Skeletal muscle satellite cell (primary cell): ENCODE measurements at regions not wholly inside any gene's neighbourhood (a gene's known extent, or its start where the extent isn't known, plus 50 kb on each side); places are given as distances from the start of the nearest gene placed in this dataset.

Source experiments
- H3K27me3 ChIP-seq: 2 replicates; pipeline ENCODE4 v1.7.0; 2013; ENCODE audit warnings: low read length; ENCODE audit not compliant: control insufficient read depth, insufficient read depth
- H3K36me3 ChIP-seq: 2 replicates; pipeline ENCODE4 v1.7.0; 2013; ENCODE audit warnings: mild to moderate bottlenecking, control low read depth, low read length; ENCODE audit not compliant: insufficient read depth
- H3K4me1 ChIP-seq: 2 replicates; pipeline ENCODE4 v1.7.0; 2013; ENCODE audit warnings: low read length; ENCODE audit not compliant: control insufficient read depth, insufficient read depth
- H3K4me2 ChIP-seq: 2 replicates; pipeline ENCODE4 v1.7.0; 2013; ENCODE audit warnings: mild to moderate bottlenecking, low read length
- H3K4me3 ChIP-seq: 2 replicates; pipeline ENCODE4 v1.7.0; 2013; ENCODE audit warnings: low read length
- H3K9ac ChIP-seq: 2 replicates; pipeline ENCODE4 v1.7.0; 2013; ENCODE audit warnings: mild to moderate bottlenecking, low read depth, low read length, moderate library complexity
- H3K9me3 ChIP-seq: replicated peaks from 2 replicates; pipeline ENCODE4 v1.7.0; 2013; ENCODE audit warnings: mild to moderate bottlenecking, control low read depth, low read length

GRCh38 chr6:48213076-48213788 is 102.2 kb upstream of the PTCHD4 start:
- H3K27me3 ChIP-seq = no peaks in the 10 kb centered on the region
- H3K4me3 ChIP-seq = no peak overlapping the region
- no peaks in the 10 kb centered on the region for H3K9me3 ChIP-seq
- no peaks in the 10 kb centered on the region for H3K36me3 ChIP-seq
- no peak overlapping the region for H3K9ac ChIP-seq
- H3K4me1 ChIP-seq = no peaks in the 10 kb centered on the region
- no peak overlapping the region for H3K4me2 ChIP-seq

GRCh38 chr6:48212501-48212900 is 101.5 kb upstream of the PTCHD4 start:
- Histone ChIP-seq H3K9ac (no peak overlapping the region), H3K27me3 (no peaks in the 10 kb centered on the region), H3K4me1 (no peaks in the 10 kb centered on the region), H3K9me3 (no peaks in the 10 kb centered on the region), H3K4me3 (no peak overlapping the region), H3K36me3 (no peaks in the 10 kb centered on the region), H3K4me2 (no peak overlapping the region)

- no peaks in the 10 kb centered on the region for H3K27me3 ChIP-seq
- H3K36me3 ChIP-seq = no peaks in the 10 kb centered on the region
- no peaks in the 10 kb centered on the region for H3K4me1 ChIP-seq
- no peak overlapping the region for H3K4me2 ChIP-seq
- no peak overlapping the region for H3K4me3 ChIP-seq
- H3K9me3 ChIP-seq = no peaks in the 10 kb centered on the region
- no peak overlapping the region for H3K9ac ChIP-seq
Observed at GRCh38 chr6:48206091-48206490, 95.1 kb upstream of the PTCHD4 start.

- no peaks in the 10 kb centered on the region for H3K4me1 ChIP-seq
Observed at GRCh38 chr6:48200869-48201390, 89.9 kb upstream of the PTCHD4 start.

DNA sequence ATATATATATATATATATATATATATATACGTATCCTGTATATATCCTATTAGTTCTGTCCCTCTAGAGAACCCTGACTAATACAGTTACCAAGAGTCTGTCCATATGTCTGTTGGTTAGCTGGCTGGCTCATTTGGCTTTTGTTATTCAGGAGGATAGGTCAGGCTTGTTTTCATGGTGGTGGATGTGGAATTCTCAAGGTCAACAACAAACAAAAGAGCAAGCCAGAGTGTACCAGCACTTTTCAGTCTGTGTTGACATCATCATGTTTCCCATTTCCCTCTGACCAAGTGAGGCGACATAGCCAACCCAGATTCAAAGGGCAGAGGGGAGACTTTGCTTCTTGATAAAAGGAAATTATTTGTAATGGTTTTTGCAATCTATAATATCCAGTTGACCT is 88.5 kb upstream of the PTCHD4 start:
- Histone ChIP-seq H3K4me1 (no peaks in the 10 kb centered on the region), H3K4me2 (no peak overlapping the region), H3K27me3 (no peaks in the 10 kb centered on the region), H3K4me3 (no peak overlapping the region), H3K9ac (no peak overlapping the region), H3K36me3 (no peaks in the 10 kb centered on the region), H3K9me3 (no peaks in the 10 kb centered on the region)

More at GRCh38 chr6:48200869-48201390, 89.9 kb upstream of the PTCHD4 start:
- Histone ChIP-seq H3K27me3 (no peaks in the 10 kb centered on the region), H3K9me3 (no peaks in the 10 kb centered on the region), H3K4me3 (no peak overlapping the region), H3K9ac (no peak overlapping the region), H3K36me3 (no peaks in the 10 kb centered on the region), H3K4me2 (no peak overlapping the region)

DNA sequence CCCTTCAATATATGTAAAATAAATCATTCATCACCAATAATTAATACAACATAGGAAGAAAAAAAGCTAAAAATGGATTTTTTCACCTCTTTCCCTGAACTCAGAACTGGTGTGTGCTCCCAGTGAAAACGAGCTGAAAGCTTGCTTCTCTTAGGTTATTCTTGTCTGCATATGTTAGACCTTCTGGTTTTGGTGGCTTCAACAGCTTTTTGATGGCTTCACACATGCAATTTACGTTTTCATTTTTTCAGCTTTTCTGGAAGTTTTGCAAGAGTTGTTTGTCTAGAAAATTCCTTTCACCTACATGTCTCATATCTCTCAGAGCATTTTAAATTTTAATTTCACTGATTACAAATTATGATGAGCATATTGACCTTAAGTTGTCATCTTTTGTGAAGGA is 86.9 kb upstream of the PTCHD4 start:
- Histone ChIP-seq H3K36me3 (no peaks in the 10 kb centered on the region), H3K4me1 (no peaks in the 10 kb centered on the region), H3K27me3 (no peaks in the 10 kb centered on the region), H3K4me3 (no peak overlapping the region), H3K4me2 (no peak overlapping the region), H3K9ac (no peak overlapping the region), H3K9me3 (no peaks in the 10 kb centered on the region)

DNA sequence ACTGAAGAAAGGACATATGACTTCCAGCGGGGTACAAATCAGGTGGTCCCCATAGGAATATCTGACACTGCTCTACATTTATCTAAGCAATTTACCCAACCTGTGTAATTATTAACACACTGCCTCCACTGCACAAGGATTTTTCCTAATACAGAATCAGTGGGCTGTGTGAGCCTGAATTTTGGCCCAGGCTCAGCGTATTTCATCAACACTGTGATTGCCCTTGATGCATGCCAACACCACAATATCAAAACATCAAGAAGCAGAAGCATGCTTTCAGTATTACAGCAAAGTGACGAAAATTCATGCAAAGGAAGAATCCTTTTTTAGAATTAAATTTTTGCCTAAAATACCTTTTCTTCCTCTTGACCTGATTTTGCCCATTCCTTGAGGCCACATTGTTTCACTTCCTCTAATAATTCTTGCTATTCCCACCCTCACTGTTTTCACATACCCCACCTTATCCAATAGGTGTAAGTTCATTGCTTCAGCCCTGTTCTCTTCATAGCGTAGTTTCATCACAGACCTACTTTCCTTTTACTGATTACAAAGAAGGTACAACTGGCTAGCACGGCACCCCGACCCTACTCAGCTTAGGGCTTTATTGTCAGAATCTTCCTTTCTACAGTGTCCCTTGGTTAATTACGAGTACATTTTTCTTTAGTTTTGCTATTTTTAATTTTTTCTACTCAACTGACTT is 83.7 kb upstream of the PTCHD4 start:
- Histone ChIP-seq H3K9me3 (no peaks in the 10 kb centered on the region), H3K4me2 (no peak overlapping the region), H3K9ac (no peak overlapping the region), H3K4me3 (no peak overlapping the region), H3K27me3 (no peaks in the 10 kb centered on the region), H3K36me3 (no peaks in the 10 kb centered on the region), H3K4me1 (no peaks in the 10 kb centered on the region)

- Histone ChIP-seq H3K9ac (no peak overlapping the region), H3K27me3 (no peaks in the 10 kb centered on the region), H3K36me3 (no peaks in the 10 kb centered on the region), H3K9me3 (no peaks in the 10 kb centered on the region), H3K4me3 (no peak overlapping the region), H3K4me1 (peaks cover 5% of the 10 kb centered on the region), H3K4me2 (no peak overlapping the region)
Observed at GRCh38 chr6:48188158-48188557, 77.2 kb upstream of the PTCHD4 start.

DNA sequence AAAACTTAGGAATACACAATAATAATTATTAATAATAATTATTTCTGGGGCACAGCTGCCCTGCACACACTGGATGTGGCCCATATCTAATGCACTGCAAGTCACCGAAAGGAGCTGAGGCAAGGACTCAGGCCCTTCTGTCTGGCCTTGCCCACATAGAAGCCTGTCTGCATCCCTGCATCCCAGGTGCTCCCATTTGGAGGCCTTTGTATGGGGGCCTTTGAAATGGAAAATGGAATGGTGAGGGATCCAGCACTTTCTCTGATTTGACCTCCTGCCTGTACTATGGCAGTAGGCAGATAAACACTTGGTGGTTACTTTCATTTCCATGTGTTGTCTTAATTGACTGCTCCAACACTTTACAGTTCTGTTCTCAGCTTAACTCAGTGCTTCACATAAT is 75.7 kb upstream of the PTCHD4 start:
- H3K27me3 ChIP-seq = no peaks in the 10 kb centered on the region
- no peak overlapping the region for H3K9ac ChIP-seq
- no peak overlapping the region for H3K4me3 ChIP-seq
- no peaks in the 10 kb centered on the region for H3K36me3 ChIP-seq
- peaks cover 5% of the 10 kb centered on the region for H3K4me1 ChIP-seq
- no peaks in the 10 kb centered on the region for H3K9me3 ChIP-seq
- no peak overlapping the region for H3K4me2 ChIP-seq

GRCh38 chr6:48184648-48185047 is 73.7 kb upstream of the PTCHD4 start:
- Histone ChIP-seq H3K36me3 (no peaks in the 10 kb centered on the region), H3K4me3 (no peak overlapping the region), H3K27me3 (no peaks in the 10 kb centered on the region), H3K4me1 (peaks cover 5% of the 10 kb centered on the region), H3K9ac (no peak overlapping the region), H3K9me3 (no peaks in the 10 kb centered on the region), H3K4me2 (no peak overlapping the region)

GRCh38 chr6:48183811-48184605 is 73.0 kb upstream of the PTCHD4 start:
- no peak overlapping the region for H3K9ac ChIP-seq
- H3K36me3 ChIP-seq = no peaks in the 10 kb centered on the region
- H3K4me1 ChIP-seq = peaks cover 5% of the 10 kb centered on the region
- no peak overlapping the region for H3K4me2 ChIP-seq
- H3K27me3 ChIP-seq = no peaks in the 10 kb centered on the region
- H3K9me3 ChIP-seq = no peaks in the 10 kb centered on the region
- H3K4me3 ChIP-seq = no peak overlapping the region
